A549 (cell line): ENCODE measurements at regions not wholly inside any gene's neighbourhood (a gene's known extent, or its start where the extent isn't known, plus 50 kb on each side); places are given as distances from the start of the nearest gene placed in this dataset.

Source experiments
- MAZ ChIP-seq: fragments of 150-350 bp; IDR thresholded peaks from 2 replicates; pipeline ENCODE4 v1.6.1; 2014; ENCODE audit warnings: antibody characterized with exemption, low read depth, low read length, borderline replicate concordance
- REST ChIP-seq: fragments of 200-600 bp; sonication (generic); IDR thresholded peaks from 2 replicates; pipeline ENCODE4 v1.6.1; 2016; ENCODE audit warnings: antibody characterized with exemption, mild to moderate bottlenecking, moderate library complexity
- TF ChIP-seq, protein P1 (sequence below): fragments of >200 bp; sonication (Bioruptor Twin); formaldehyde crosslinking; IDR thresholded peaks from 3 replicates; pipeline ENCODE4 v1.5.1; 2016

- TF ChIP-seq MAZ (no peak), REST (no peak)
- TF ChIP-seq, protein P1, sequence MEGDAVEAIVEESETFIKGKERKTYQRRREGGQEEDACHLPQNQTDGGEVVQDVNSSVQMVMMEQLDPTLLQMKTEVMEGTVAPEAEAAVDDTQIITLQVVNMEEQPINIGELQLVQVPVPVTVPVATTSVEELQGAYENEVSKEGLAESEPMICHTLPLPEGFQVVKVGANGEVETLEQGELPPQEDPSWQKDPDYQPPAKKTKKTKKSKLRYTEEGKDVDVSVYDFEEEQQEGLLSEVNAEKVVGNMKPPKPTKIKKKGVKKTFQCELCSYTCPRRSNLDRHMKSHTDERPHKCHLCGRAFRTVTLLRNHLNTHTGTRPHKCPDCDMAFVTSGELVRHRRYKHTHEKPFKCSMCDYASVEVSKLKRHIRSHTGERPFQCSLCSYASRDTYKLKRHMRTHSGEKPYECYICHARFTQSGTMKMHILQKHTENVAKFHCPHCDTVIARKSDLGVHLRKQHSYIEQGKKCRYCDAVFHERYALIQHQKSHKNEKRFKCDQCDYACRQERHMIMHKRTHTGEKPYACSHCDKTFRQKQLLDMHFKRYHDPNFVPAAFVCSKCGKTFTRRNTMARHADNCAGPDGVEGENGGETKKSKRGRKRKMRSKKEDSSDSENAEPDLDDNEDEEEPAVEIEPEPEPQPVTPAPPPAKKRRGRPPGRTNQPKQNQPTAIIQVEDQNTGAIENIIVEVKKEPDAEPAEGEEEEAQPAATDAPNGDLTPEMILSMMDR, result no peak
These were observed 967.2 kb downstream of the TLE4 start for GRCh38 chr9:80538976-80539375.
